AG04449 (cell line): ENCODE measurements at regions not wholly inside any gene's neighbourhood (a gene's known extent, or its start where the extent isn't known, plus 50 kb on each side); places are given as distances from the start of the nearest gene placed in this dataset.

Experiments used
- CTCF ChIA-PET: fragments of 350-600 bp; formaldehyde crosslinking; extraction: SDS; loops from one replicate; lab custom pipeline; 2021; ENCODE audit warnings: antibody characterized with exemption; lab: Yijun Ruan, JAX
- POLR2A ChIA-PET: fragments of 400-600, 350-600 bp; formaldehyde crosslinking; extraction: SDS; loops from one replicate; lab custom pipeline; 2020; ENCODE audit warnings: antibody characterized with exemption, inconsistent platforms; lab: Yijun Ruan, JAX
- DNase-seq: peaks from one replicate; pipeline ENCODE4 v3.0.0-alpha.2; 2010; ENCODE audit warnings: low read depth, low spot score
- H3K4me3 ChIP-seq: 2 replicates; pipeline ENCODE4 v1.5.1; 2011; ENCODE audit warnings: low read depth, mild to moderate bottlenecking, control low read depth, low read length
- CTCF ChIP-seq: IDR thresholded peaks from one replicate; pipeline ENCODE4 v1.5.1; 2011; ENCODE audit warnings: mild to moderate bottlenecking, moderate library complexity, low read length, control low read depth, inconsistent platforms; ENCODE audit not compliant: insufficient read depth; ENCODE audit errors: missing control alignments

- no peak overlapping the region for H3K4me3 ChIP-seq
- TF ChIP-seq CTCF = no peak
- no peak for DNase-seq
- ChIA-PET POLR2A (no interaction called here), CTCF (interaction anchor here (1.0 kb wide), 1 partner anchor 41 kb away, joined by 4 read pairs; no protein-coding TSS in a partner anchor)
Measured at GRCh38 chr5:171589461-171589860, 170.0 kb downstream of the FGF18 start.

GRCh38 chr5:171592076-171592475 lies 172.6 kb downstream of the FGF18 start:
- H3K4me3 ChIP-seq = no peak overlapping the region
- no peak for TF ChIP-seq CTCF
- no peak for DNase-seq
- ChIA-PET CTCF (no interaction called here), POLR2A (no interaction called here)

GRCh38 chr5:171592736-171593135 lies 173.3 kb downstream of the FGF18 start:
- DNase-seq = no peak
- ChIA-PET CTCF (no interaction called here), POLR2A (no interaction called here)

GRCh38 chr5:171593401-171593800 lies 174.0 kb downstream of the FGF18 start:
- POLR2A ChIA-PET = no interaction called here
- DNase-seq = no peak
- CTCF ChIA-PET = interaction anchor here (1.2 kb wide), 1 partner anchor 13 kb away, joined by 3 read pairs; no protein-coding TSS in a partner anchor

More at GRCh38 chr5:171592736-171593135, 173.3 kb downstream of the FGF18 start:
- H3K4me3 ChIP-seq = no peak overlapping the region
- no peak for TF ChIP-seq CTCF

GRCh38 chr5:171593976-171594375 lies 174.5 kb downstream of the FGF18 start:
- POLR2A ChIA-PET = no interaction called here
- no peak for TF ChIP-seq CTCF
- no peak for DNase-seq
- CTCF ChIA-PET = interaction anchor here (1.2 kb wide), 1 partner anchor 12 kb away, joined by 3 read pairs; no protein-coding TSS in a partner anchor
- H3K4me3 ChIP-seq = no peak overlapping the region

More at GRCh38 chr5:171593401-171593800, 174.0 kb downstream of the FGF18 start:
- no peak overlapping the region for H3K4me3 ChIP-seq
- TF ChIP-seq CTCF = no peak

GRCh38 chr5:171595401-171595800 lies 176.0 kb downstream of the FGF18 start:
- ChIA-PET CTCF (no interaction called here), POLR2A (no interaction called here)
- H3K4me3 ChIP-seq = no peak overlapping the region
- DNase-seq = no peak
- no peak for TF ChIP-seq CTCF
